ENCODE measurements at regions not wholly inside any gene's neighbourhood (a gene's known extent, or its start where the extent isn't known, plus 50 kb on each side); places are given as distances from the start of the nearest gene placed in this dataset.

- TF ChIP-seq CTCF (conservative IDR thresholded peaks at IDR 0.05; ENCODE audit: low read depth, low read length) = no peak
- TF ChIP-seq EZH2phosphoT487 (IDR thresholded peaks at IDR 0.05; ENCODE audit: borderline replicate concordance, low read length) = no peak
Measured at GRCh38 chrX:31012509-31013025, 59.3 kb downstream of the FTHL17 start.

All from PC-3 (cell line).